Activated effector memory CD4-positive, alpha-beta T cell treated with anti-CD3 and anti-CD28 coated beads, Interleukin-2, amount 50 U/mL, for 16 hours (primary cell): ENCODE measurements at regions not wholly inside any gene's neighbourhood (a gene's known extent, or its start where the extent isn't known, plus 50 kb on each side); places are given as distances from the start of the nearest gene placed in this dataset.
A peak's percentile ranks its signal among the peaks of the same experiment; 100 is the strongest.

Experiments
- DNase-seq: peaks from one replicate; pipeline ENCODE4 v3.0.0-alpha.2; 2020

DNA sequence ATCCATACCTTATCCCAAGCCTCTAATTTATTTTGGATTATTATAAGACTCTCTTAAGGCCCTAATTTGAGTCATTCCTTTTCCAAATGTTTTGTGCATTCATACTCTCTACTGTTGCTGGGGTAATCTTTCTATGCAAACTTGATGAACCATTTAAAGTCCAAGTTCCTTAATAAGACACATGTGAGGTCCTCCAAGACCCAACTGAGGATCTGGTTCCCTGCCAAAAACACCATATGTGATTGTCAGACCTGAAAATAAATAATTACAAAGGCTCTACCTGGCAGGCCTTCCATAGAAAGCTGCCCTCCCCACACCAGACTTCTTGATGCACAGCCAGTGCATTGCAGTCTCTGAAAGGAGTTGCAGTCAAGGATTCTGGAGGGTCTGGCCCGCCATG, 257.9 kb upstream of the AKR1E2 start:
- DNase-seq = no peak

GRCh38 chr10:4567637-4568036, 258.4 kb upstream of the AKR1E2 start:
- no peak for DNase-seq

GRCh38 chr10:4566011-4566410, 260.0 kb upstream of the AKR1E2 start:
- DNase-seq = no peak

DNA sequence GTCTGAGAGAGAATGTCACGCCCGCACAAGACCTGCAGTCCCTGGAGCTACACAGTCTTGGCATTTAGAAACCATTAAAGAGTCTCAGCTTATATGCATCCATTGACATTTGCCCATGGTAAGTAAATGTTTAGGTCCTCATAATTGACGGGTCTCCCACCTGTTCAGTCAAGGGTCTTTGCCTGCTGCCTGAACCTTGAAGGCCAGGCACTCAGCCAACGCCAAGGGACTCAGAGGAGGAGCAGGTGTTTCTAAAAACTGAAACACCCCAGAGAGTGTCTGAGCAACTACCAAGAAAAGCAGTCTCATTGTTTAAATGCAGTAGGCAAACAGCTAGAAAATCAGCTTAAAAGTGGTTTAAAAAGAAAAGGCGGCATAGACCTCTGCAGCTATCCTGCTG, 264.7 kb upstream of the AKR1E2 start:
- DNase-seq = no peak

DNA sequence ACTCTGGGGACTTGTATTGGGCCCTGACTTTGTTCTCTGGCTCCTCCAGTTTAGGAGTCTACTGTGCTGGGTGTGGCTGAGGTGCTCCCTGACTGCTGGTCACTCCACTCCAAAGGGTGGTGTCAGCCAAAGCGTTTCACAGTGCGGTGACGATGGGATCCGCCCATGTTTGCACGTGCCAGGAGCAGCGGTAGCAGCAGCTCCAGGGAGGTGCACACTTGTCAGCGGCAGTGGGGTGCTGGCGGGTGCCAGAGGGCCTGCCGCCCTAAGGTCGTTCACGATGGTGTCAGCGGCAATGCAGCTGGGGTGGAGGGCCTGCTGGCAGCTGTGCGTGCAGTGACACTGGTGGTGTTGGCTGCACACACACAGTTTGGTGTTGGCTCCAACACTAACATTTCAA, 268.5 kb upstream of the AKR1E2 start:
- DNase-seq = no peak

- DNase-seq = no peak
These were observed 269.5 kb upstream of the AKR1E2 start for GRCh38 chr10:4556527-4556926.

DNA sequence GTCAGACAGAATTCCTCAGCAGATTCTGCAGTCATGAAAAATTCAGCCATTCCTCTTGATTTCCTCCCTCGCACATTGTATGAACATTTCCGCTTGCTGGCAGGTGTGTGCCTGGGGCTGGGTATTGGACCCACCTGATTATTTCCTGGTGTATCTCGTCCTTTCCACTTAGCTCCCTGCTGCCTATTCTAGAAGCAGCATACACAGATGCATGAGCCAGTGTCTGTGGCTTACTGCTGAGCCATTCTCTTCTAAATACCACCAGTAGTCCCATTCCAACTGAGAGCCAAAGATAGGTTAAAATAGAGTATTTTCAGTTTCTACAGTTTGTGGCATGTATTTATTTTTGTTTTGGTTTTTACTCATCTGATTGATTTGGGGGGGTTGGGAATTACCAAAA, 270.1 kb upstream of the AKR1E2 start:
- no peak for DNase-seq

GRCh38 chr10:4549139-4549653, 276.8 kb upstream of the AKR1E2 start:
- no peak for DNase-seq

DNA sequence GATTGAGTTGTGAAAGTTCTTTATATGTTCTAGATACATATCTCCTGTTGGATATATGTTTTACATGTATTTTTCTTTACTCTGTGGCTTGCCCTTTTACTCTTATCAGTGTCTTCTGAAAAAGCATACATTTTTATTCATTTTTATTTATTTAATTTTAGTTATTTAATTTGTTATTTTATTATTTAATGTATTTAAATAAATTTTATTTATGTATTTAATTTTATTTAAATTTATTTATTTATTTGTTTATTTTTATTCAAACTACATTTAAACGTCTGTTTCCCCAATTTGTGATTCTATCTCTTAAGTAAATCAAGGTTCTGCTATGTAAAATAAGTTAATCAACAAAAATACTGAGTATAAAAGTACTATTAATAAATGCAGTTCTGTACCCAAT, 279.1 kb upstream of the AKR1E2 start:
- no peak for DNase-seq

DNA sequence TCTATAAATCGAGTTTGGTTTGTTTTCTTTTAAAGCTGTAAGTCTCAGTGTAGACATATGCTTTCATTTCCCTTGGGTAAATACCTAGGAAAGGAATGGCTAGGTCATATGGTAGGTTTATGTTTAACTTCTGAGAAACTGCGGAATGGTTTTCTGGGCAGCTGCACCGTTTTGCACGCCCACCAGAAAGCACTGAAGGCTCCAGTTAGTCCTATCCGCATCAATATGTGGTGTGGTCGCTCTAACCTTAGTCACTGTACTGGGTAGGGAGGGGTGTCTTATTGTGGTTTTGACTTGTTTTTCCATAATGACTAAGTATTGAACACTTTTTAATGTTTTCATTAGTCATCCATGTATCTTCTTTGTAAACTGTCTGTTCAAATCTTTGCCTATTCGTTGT, 279.5 kb upstream of the AKR1E2 start:
- DNase-seq = peak; percentile 74

- DNase-seq = no peak
These were observed 280.9 kb upstream of the AKR1E2 start for GRCh38 chr10:4545062-4545461.

- no peak for DNase-seq
These were observed 282.0 kb upstream of the AKR1E2 start for GRCh38 chr10:4543938-4544533.

- no peak for DNase-seq
These were observed 284.7 kb upstream of the AKR1E2 start for GRCh38 chr10:4541292-4541691.

DNA sequence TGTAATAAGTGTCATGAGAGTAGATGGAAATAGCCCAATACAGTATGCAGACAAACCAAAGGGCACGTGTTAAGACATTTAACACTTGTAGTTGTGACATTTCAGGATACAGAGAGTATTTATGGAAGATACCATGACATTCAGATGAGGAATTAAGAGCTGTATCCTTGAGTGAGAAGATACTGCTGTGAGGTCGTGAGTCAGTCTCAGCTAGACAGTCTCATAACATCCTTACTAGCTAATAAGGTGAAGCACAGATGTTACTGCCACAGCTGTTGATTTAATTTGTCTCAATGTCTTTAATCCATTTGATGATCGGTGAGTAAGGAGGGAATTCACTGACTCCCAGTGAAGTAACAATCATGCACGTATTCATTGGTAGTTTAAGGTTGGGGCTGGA, 288.0 kb upstream of the AKR1E2 start:
- DNase-seq = no peak

DNA sequence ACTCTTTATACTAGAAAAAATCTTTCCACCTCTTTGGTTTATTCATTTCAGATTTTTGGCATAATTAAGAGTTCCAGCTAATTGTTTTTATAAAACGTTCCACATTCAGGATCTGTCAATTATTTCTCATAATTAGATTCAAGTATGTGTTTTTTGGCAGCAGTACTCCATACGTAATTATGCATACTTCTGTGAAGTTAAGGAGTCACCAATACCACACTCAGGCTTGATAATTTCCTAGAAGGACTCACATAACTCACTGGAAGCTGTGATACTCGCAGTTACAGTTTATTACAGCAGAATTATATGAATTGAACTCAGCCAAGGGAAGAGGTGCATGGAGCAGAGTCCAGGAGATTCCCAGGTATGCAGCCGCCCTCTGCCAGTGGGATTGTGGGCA, 290.5 kb upstream of the AKR1E2 start:
- no peak for DNase-seq

DNA sequence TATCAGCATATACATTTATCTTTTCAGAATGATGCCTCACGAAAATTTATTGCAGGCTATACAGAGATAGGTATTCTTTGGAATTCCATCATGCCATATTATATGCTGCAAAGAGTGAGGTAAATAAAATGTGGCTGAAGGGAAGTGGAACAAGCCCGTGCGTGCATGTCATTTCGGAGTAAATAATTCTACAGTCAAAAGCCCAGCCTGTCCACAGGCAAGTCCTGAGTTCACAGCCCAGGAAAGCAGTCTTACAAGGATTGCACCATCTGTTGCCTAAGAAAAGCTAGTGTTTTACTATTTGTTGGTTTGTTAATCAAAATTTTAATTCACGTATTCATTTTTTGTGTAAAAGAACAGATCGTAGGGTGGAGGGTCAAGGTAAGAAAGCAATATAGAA, 292.4 kb upstream of the AKR1E2 start:
- DNase-seq = no peak

DNA sequence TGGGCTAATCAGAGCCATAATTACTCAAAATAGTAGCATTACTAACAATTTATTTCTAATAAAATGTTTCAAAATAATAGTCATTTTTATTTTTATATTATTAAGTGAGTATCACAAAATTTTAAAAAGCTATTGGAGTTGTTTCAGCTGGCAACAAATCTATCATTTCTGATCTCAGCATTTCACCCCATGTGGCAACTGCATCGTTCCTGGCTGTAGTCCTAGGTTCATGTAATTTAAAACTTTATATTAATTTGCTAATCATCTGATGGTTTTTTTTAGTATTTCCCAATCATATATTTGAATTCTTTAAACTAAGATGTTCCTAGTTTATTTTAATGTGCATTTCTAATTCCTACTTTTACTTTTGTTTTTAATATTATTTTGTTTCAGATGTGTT, 293.0 kb upstream of the AKR1E2 start:
- no peak for DNase-seq

DNA sequence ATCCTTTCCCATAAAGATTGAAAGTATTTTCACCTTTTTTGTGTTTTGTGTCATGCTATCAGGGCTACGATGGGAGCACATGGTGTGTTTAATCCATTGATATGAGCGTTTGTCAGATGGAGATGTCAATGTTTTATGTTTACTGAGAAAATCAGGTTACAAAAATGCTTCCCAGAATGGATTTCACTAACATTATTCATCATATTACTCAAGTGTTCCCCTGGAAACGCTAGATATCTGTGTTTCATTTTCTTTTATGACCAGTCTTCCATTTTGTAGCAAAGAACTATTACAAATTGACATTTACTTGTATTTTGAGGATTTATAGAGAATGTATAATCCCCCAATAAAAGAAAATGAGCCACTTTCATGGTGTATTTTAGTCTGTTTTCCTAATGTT, 293.5 kb upstream of the AKR1E2 start:
- no peak for DNase-seq

DNA sequence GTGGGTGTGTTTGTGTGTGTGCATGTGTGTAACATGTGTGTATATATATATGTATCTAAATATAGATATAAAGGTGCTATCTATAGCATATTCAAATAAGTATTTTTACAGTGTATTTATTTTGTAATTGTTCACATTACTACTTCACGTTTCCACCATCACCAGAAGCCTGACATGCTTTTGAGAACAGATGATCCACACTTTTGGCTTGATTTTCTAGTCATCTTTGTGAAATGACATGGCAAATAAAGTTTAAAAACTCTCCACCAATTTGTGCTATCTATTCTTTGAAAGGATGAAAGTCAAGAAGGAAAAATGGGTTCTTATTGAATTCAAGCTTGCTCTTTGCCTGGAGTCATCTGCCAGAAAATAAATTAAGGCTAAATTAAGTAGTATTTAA, 294.0 kb upstream of the AKR1E2 start:
- no peak for DNase-seq

DNA sequence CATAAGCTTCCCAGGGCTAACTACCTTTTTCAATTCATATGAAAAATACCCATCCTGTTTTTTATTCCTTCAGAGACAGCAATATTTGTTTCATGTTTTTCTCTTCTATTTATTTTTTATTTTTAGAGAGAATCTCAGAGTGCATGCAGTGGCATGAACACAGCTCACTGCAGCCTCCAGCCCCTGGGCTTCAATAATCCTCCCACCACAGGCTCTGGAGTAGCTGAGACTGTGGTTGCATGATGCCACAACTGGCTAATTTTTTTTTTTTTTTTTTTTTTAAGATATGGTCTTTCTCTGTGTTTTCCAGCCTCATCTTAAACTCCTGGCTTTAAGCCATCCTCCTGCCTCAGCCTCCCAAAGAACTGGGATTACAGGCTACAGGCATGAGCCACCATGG, 296.7 kb upstream of the AKR1E2 start:
- no peak for DNase-seq

DNA sequence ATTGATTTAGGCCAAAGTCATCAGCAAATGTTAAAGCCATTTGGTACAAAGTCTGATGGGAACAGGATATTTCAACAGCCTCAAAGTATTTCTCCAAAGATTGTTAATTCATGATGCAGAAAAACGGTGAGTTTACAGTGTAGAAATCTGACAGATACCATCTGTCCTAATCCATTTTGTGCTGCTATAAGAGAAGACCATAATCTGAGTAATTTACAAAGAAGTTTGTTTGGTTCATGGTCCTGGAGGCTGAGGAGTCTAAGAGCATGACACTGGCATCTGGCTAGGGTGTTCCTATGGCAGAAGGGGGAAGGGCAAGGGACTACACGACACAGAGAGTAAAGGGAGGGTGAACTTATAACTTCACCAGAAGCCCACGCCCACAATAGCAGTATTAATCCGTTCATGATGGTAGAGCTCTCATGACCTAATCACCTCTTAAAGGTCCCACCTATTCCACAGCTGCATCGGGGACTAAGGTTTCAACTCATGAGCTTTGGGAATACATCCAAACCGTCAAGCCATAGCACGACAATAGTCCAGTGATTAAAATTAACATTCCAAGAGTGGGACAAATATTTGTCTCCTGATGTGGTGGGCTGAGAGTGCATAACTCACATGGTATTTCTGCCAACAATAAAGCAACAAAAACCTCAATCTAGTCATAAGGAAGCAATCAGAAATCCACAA, 298.6 kb upstream of the AKR1E2 start:
- no peak for DNase-seq

DNA sequence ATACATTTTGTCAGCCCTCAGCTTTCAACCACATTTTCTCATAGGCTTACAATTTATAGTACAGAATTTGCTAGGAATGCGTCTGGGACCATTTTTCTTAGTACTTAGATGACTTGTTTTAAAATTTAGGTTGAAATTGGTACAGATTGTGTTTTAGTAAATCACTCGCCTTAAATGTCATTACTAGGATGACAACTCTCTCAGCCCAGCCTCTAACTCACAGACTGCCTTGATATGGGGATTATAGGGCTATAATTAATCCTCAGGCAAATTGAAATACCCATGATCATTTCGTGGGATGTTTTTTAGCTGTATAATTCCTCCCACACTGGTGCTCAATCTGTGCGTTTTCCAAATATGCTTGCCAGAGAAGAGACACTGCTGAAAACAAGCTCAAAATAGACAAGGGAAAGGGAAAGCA, 299.7 kb upstream of the AKR1E2 start:
- DNase-seq = no peak

GRCh38 chr10:4525103-4525502, 300.9 kb upstream of the AKR1E2 start:
- DNase-seq = no peak

DNA sequence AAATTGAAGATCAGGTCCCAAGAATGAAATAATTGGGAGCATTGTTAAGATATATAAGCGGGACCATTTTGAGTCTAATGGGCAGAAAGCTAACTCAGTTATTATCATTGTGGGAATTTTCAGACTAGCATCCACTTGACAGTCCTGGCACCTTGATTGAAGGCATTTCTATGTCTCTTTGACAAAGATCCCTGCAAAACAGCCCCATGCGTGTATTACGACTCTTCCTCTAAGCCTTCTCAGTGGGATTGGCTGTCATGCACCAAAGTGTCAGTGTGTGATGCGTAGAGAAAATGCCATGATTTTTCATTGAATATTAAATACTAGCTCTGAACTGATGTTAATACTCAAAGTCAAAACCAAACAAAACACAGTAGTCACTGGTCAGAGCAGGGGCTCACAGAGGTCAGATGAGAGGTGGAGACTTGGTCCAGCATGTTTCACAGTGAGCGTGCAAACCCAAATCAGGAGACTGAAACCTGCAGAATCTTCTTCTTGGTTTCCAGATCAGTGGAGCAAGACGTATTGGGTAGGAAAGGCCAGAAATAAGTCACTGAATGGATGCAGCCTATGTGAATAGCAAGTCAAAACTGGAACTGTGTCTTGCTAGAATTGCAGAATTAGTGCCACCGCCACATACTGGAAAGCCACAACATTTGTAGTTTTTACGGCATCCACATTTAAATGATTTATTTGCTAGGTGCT, 303.6 kb upstream of the AKR1E2 start:
- DNase-seq = no peak
